Fibroblast of villous mesenchyme (primary cell): ENCODE measurements at regions not wholly inside any gene's neighbourhood (a gene's known extent, or its start where the extent isn't known, plus 50 kb on each side); places are given as distances from the start of the nearest gene placed in this dataset.

Experiments used
- DNase-seq: peaks from one replicate; pipeline ENCODE4 v3.0.0-alpha.2; 2010; ENCODE audit warnings: low read depth
- H3K4me3 ChIP-seq: 2 replicates; pipeline ENCODE4 v1.5.1; 2011; ENCODE audit warnings: low read depth, mild to moderate bottlenecking, low read length
- TF ChIP-seq, protein P1 (sequence below): IDR thresholded peaks from 2 replicates; pipeline ENCODE4 v1.5.1; 2012; ENCODE audit warnings: low read depth, mild to moderate bottlenecking, low read length; ENCODE audit not compliant: insufficient read depth

DNA sequence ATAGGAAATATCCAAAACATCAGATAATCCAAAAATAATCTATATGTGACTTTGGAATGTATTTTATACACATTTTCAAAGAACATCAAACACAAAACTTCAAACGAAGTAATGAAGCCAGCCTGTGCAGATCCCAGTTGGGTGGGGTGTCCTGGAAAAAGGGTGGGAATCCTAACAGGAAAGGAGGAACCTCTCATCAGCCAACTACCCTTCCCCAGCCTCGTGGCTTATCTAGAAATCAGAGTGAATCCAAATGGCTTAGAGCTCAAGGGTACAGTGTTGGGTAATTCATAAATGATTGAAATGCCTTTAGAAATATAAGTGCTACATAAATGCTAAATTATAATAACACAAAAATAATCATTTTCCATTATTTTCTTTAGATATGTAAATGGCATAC is 115.1 kb upstream of the SOX4 start:
- H3K4me3 ChIP-seq = no peak overlapping the region
- DNase-seq = no peak
- TF ChIP-seq, protein P1, sequence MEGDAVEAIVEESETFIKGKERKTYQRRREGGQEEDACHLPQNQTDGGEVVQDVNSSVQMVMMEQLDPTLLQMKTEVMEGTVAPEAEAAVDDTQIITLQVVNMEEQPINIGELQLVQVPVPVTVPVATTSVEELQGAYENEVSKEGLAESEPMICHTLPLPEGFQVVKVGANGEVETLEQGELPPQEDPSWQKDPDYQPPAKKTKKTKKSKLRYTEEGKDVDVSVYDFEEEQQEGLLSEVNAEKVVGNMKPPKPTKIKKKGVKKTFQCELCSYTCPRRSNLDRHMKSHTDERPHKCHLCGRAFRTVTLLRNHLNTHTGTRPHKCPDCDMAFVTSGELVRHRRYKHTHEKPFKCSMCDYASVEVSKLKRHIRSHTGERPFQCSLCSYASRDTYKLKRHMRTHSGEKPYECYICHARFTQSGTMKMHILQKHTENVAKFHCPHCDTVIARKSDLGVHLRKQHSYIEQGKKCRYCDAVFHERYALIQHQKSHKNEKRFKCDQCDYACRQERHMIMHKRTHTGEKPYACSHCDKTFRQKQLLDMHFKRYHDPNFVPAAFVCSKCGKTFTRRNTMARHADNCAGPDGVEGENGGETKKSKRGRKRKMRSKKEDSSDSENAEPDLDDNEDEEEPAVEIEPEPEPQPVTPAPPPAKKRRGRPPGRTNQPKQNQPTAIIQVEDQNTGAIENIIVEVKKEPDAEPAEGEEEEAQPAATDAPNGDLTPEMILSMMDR = no peak

DNA sequence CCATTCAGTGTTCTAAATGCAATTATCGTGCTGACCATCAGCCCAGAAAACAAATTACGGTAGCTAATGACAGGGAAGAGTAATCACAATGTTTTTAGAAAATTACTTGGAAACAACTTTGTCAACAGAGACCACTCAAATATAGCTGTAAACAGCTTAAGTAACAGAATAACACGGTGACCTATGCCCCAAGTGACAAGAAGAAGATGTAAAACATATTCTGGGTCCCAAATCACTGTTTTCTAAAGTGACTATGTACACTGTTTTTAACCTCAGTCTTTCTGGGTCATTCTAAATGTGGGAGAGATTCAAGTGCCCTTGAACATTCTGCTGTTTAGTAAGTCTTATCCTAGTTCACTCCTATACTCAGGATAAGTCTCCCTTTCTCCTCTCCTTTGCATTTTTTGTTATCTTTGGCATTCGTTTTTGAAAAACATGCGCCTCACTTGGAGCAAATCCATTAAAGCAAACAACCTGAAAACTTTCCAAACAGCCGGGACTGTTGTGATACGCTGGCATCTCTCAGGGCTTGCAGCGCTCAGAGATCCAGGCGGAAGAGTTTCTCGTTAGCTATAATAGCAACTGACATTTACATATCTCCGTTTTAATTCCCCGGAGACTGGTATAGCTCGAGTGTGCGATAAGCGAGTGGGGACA is 114.5 kb upstream of the SOX4 start:
- TF ChIP-seq, protein P1 = no peak
- DNase-seq = peak; percentile 44
- peak overlapping the region; percentile 19 for H3K4me3 ChIP-seq

GRCh38 chr6:21486115-21486514 is 107.4 kb upstream of the SOX4 start:
- TF ChIP-seq, protein P1 = no peak
- no peak overlapping the region for H3K4me3 ChIP-seq
- no peak for DNase-seq

GRCh38 chr6:21489826-21490225 is 103.7 kb upstream of the SOX4 start:
- peak; percentile 18 for DNase-seq
- H3K4me3 ChIP-seq = no peak overlapping the region
- TF ChIP-seq, protein P1 = no peak

DNA sequence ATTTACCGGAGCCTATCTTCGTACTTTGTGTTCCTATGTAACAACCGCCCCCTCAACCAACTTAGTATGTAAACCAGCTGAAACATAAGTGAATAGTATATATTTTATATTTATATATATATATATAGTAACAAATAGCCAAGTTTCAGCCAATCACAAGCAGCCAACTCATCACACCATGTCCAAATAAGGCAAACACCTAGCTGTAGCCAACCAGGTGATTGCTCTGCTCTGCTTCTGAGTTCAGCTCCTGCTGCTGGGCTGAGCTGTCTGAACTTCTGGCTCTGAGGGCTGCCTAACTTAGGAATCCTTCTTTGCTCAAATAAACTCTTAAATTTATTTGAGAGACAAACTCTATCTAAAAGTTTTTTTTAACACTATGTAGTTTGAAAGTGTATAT is 101.6 kb upstream of the SOX4 start:
- no peak for DNase-seq
- TF ChIP-seq, protein P1 = no peak
- H3K4me3 ChIP-seq = no peak overlapping the region

- no peak overlapping the region for H3K4me3 ChIP-seq
- TF ChIP-seq, protein P1 = no peak
- DNase-seq = no peak
Observed at GRCh38 chr6:21494505-21494904, 99.0 kb upstream of the SOX4 start.

GRCh38 chr6:21496196-21496595 is 97.4 kb upstream of the SOX4 start:
- no peak overlapping the region for H3K4me3 ChIP-seq
- TF ChIP-seq, protein P1 = no peak
- no peak for DNase-seq
